Activated B cell treated with CpG ODN at 0.5 μM for 24 hours (primary cell): ENCODE measurements at regions not wholly inside any gene's neighbourhood (a gene's known extent, or its start where the extent isn't known, plus 50 kb on each side); places are given as distances from the start of the nearest gene placed in this dataset.

Experiments used
- ATAC-seq: fragments of 200-7000 bp; cut with Tn5 transposase; one replicate; pipeline ENCODE4 v1.10.0; 2021; ENCODE audit warnings: low read depth, mild to moderate bottlenecking, moderate library complexity
- CTCF ChIA-PET: fragments of 350-600 bp; sonication (Branson Sonifier 250); formaldehyde crosslinking; loops from one replicate; lab custom pipeline; 2021; ENCODE audit warnings: antibody characterized with exemption; lab: Charles Lee
- POLR2A ChIA-PET: fragments of 350-600 bp; sonication (Branson Sonifier 250); formaldehyde crosslinking; loops from one replicate; lab custom pipeline; 2021; ENCODE audit warnings: antibody characterized with exemption; lab: Charles Lee
- DNase-seq: peaks from one replicate; pipeline ENCODE4 v3.0.0; 2022
- H3K27ac Mint-ChIP-seq: one replicate; pipeline ENCODE4 v1.8.0; 2020; ENCODE audit warnings: mixed read lengths
- H3K27me3 Mint-ChIP-seq: one replicate; pipeline ENCODE4 v1.8.0; 2021; ENCODE audit warnings: mixed read lengths
- H3K36me3 Mint-ChIP-seq: one replicate; pipeline ENCODE4 v1.8.0; 2021; ENCODE audit warnings: low read depth, mixed read lengths
- H3K4me1 Mint-ChIP-seq: one replicate; pipeline ENCODE4 v1.8.0; 2021; ENCODE audit warnings: mixed read lengths
- H3K4me3 Mint-ChIP-seq: one replicate; pipeline ENCODE4 v1.8.0; 2020; ENCODE audit warnings: mild to moderate bottlenecking, mixed read lengths
- H3K9me3 Mint-ChIP-seq: one replicate; pipeline ENCODE4 v1.8.0; 2020; ENCODE audit warnings: mixed read lengths
- CTCF ChIP-seq: fragments of 200-600 bp; IDR thresholded peaks from one replicate; pipeline ENCODE4 v1.8.0; 2022; ENCODE audit warnings: antibody characterized with exemption, mild to moderate bottlenecking
- intact Hi-C: fragments of 100-400 bp; cut with micrococcal nuclease; formaldehyde crosslinking; loops from one replicate; pipeline ENCODE4 v1.15.1; 2024

DNA sequence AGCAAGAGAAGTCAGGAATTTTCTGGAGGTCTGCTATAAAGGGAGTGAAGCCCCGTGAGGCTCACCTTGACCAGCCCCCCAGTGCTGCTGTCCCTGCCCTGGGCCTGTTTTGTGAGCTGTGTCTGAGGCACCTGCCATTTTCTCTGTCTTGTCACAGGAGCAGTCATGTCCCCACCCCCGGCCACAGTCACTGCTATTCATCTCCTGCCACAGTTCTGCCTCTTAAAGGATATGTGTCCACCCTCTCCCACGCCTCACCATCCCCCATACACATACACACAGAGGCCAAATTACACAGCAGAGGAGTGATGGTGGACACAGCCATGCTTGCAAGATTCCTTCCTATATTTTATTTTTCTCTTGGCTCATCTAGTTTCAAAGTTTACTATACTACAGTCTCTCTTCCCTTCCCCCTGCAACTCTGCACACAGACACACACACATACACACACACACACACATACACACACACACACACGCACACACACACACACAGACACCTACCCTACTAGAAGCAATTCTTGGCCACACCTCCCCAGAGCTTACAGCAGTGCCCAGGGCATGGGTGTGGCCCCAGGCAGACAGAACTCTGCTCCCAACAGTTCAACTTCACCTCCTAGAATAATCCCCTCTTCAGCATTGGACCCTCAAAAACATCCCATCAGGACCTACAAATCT lies 68.7 kb upstream of the TAB2 start:
- CTCF ChIA-PET = no interaction called here
- intact Hi-C loops = loop anchor here (5.0 kb wide), 1 partner anchor 37 kb away; no protein-coding TSS in a partner anchor
- POLR2A ChIA-PET = interaction anchor here (0.6 kb wide), 1 partner anchor 17 kb away, joined by 3 read pairs; no protein-coding TSS in a partner anchor
- no peak for TF ChIP-seq CTCF
- no peak overlapping the region for H3K27ac Mint-ChIP-seq
- H3K4me3 Mint-ChIP-seq = no peak overlapping the region
- H3K27me3 Mint-ChIP-seq = no peaks in the 10 kb centered on the region
- no peaks in the 10 kb centered on the region for H3K36me3 Mint-ChIP-seq
- no peaks in the 10 kb centered on the region for H3K9me3 Mint-ChIP-seq
- no peak for DNase-seq
- H3K4me1 Mint-ChIP-seq = peaks cover 50% of the 10 kb centered on the region
- ATAC-seq = peak; percentile 27

DNA sequence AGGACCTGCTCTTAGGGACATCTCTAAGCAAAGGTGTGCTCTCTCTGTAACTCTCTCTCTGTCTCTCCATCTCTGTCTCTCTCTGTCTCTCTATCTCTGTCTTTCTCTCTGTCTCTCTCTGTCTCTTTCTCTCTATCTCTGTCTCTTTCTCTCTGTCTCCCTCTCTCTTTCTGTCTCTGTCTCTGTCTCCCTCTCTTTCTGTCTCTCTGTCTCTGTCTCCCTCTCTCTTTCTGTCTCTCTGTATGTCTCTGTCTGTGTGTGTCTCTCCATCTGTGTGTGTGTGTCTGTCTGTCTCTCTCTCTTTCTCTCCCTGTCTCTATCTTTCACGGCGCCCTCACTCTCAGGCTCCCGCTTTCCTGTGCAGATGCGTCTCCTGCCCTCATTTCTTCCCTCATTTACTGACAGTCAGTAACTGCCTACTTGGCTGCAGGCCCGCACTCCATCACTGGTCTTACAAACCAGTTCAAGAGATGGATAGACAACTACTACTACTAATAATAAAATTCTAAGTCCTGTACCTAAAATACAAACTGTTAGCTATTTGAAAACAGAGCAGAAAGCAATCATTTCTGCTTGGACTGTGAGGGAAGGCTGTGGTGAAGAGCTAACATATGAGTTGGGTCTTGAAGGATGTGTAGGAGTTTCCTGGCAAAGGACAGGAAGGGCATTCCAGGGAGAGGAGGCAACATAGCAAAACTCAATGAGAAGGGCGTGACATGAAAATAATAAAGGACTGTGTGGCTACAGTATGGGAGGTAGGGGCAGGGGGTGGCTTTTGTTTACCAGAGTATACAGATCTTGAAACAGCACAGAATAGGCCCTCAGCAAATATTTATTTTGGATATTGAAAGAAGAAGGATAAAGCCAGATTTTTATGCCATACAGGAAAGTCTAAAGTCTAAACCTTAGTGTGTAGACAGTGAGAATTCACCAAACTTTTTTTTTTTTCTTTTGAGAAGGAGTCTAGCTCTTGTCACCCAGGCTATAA lies 67.8 kb upstream of the TAB2 start:
- Mint-ChIP-seq H3K4me1 (peaks cover 50% of the 10 kb centered on the region), H3K27ac (no peak overlapping the region), H3K36me3 (no peaks in the 10 kb centered on the region), H3K9me3 (no peaks in the 10 kb centered on the region), H3K27me3 (no peaks in the 10 kb centered on the region), H3K4me3 (no peak overlapping the region)
- intact Hi-C loops = loop anchor here (5.0 kb wide), 1 partner anchor 37 kb away; no protein-coding TSS in a partner anchor
- POLR2A ChIA-PET = no interaction called here
- DNase-seq (no peak), ATAC-seq (no peak)
- CTCF ChIA-PET = no interaction called here
- TF ChIP-seq CTCF = no peak

DNA sequence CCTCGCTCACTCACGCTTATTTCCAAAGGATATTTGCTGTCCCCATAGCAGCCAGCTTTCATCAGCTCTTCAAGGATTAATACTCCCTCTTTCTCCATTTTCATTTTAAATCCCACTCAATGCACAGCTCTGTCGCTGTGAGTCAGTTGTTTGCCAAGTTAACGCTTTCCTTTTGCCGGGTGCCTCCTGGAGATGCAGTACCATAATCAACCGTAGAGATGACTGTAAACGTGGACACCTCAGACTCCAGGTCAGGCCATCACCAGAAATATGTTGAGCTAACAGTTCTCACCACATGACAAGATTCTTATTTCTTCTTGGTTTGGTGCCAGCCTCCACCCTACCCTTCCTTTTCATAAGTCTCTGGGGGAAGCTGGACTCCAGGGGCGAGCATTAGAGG lies 66.6 kb upstream of the TAB2 start:
- H3K4me3 Mint-ChIP-seq = no peak overlapping the region
- no peak for ATAC-seq
- TF ChIP-seq CTCF = no peak
- H3K9me3 Mint-ChIP-seq = no peaks in the 10 kb centered on the region
- peaks cover 49% of the 10 kb centered on the region for H3K4me1 Mint-ChIP-seq
- H3K27ac Mint-ChIP-seq = no peak overlapping the region
- DNase-seq = no peak
- CTCF ChIA-PET = interaction anchor here (0.9 kb wide), 1 partner anchor 66 kb away, joined by 3 read pairs; the partner anchor contains the start of gene TAB2
- POLR2A ChIA-PET = no interaction called here
- no peaks in the 10 kb centered on the region for H3K36me3 Mint-ChIP-seq
- intact Hi-C loops = no loop called here
- no peaks in the 10 kb centered on the region for H3K27me3 Mint-ChIP-seq

GRCh38 chr6:149252622-149253021 lies 64.9 kb upstream of the TAB2 start:
- H3K27ac Mint-ChIP-seq = no peak overlapping the region
- peaks cover 32% of the 10 kb centered on the region for H3K4me1 Mint-ChIP-seq
- no peaks in the 10 kb centered on the region for H3K27me3 Mint-ChIP-seq
- no peak for ATAC-seq
- no peak for TF ChIP-seq CTCF
- DNase-seq = no peak
- H3K36me3 Mint-ChIP-seq = no peaks in the 10 kb centered on the region
- H3K9me3 Mint-ChIP-seq = no peaks in the 10 kb centered on the region
- CTCF ChIA-PET = no interaction called here
- intact Hi-C loops = no loop called here
- no peak overlapping the region for H3K4me3 Mint-ChIP-seq
- POLR2A ChIA-PET = no interaction called here

GRCh38 chr6:149254253-149254652 lies 63.3 kb upstream of the TAB2 start:
- no peak overlapping the region for H3K27ac Mint-ChIP-seq
- ChIA-PET POLR2A (no interaction called here), CTCF (no interaction called here)

More at GRCh38 chr6:149254253-149254652, 63.3 kb upstream of the TAB2 start:
- H3K4me1 Mint-ChIP-seq = peaks cover 16% of the 10 kb centered on the region
- no peak overlapping the region for H3K4me3 Mint-ChIP-seq
- no peaks in the 10 kb centered on the region for H3K36me3 Mint-ChIP-seq
- H3K27me3 Mint-ChIP-seq = no peaks in the 10 kb centered on the region
- no peak for TF ChIP-seq CTCF
- intact Hi-C loops = no loop called here
- no peaks in the 10 kb centered on the region for H3K9me3 Mint-ChIP-seq
- DNase-seq = no peak
- ATAC-seq = no peak
